ENCODE measurements at regions not wholly inside any gene's neighbourhood (a gene's known extent, or its start where the extent isn't known, plus 50 kb on each side); places are given as distances from the start of the nearest gene placed in this dataset.

GRCh38 chr12:125263385-125263784 is 198.2 kb downstream of the AACS start:
- H3K4me3 ChIP-seq (ENCODE audit: low read depth, low read length) = no peak overlapping the region
- no peak for DNase-seq (ENCODE audit: low read depth)
- TF ChIP-seq CTCF (conservative IDR thresholded peaks at IDR 0.05; ENCODE audit: low read depth, low read length) = no peak

- TF ChIP-seq CTCF (conservative IDR thresholded peaks at IDR 0.05; ENCODE audit: low read depth, low read length) = no peak
- H3K4me3 ChIP-seq (ENCODE audit: low read depth, low read length) = no peak overlapping the region
- DNase-seq (ENCODE audit: low read depth) = no peak
Measured at GRCh38 chr12:125267114-125267513, 201.9 kb downstream of the AACS start.

DNA sequence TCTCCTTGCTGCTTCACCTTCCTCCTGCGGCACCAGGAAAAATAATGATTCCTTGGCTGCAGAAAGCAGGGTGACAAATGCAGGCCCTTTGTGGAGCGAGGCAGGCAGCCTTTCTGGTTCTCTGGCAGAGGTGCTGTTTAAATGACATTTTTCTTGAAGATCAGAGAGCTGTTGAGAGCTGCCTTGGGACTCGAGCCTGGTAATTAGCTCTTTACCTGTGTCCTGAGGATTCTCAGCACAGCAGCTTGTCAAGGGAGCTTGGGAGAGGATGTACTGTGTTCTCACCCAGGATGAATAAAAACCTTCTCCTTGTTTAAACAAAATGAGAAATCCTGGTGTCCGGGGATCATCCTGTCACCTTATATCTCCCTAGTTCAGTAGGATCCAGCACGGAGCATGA is 204.0 kb downstream of the AACS start:
- no peak for TF ChIP-seq CTCF (conservative IDR thresholded peaks at IDR 0.05; ENCODE audit: low read depth, low read length)
- H3K4me3 ChIP-seq (ENCODE audit: low read depth, low read length) = no peak overlapping the region
- DNase-seq (ENCODE audit: low read depth) = no peak

DNA sequence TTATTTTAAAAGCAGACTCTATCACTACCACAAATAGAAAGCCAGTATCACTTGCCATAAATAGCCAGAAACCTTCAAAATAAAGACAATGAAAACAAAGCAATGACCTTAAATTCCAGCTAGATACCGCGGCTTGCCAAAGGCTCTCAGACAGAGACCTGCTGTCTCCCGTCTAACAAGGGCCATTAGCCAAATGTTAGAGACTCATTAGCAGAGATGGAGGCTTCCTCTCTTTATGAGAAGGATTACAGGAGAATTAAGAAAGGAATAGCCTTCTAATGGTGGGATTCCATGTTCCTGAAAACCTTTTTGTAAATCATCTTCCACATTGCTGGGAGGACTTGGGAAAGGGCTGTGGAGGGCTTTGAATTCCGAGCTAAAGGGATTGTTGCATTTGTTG is 206.7 kb downstream of the AACS start:
- no peak overlapping the region for H3K4me3 ChIP-seq (ENCODE audit: low read depth, low read length)
- TF ChIP-seq CTCF (conservative IDR thresholded peaks at IDR 0.05; ENCODE audit: low read depth, low read length) = no peak
- DNase-seq (ENCODE audit: low read depth) = no peak

DNA sequence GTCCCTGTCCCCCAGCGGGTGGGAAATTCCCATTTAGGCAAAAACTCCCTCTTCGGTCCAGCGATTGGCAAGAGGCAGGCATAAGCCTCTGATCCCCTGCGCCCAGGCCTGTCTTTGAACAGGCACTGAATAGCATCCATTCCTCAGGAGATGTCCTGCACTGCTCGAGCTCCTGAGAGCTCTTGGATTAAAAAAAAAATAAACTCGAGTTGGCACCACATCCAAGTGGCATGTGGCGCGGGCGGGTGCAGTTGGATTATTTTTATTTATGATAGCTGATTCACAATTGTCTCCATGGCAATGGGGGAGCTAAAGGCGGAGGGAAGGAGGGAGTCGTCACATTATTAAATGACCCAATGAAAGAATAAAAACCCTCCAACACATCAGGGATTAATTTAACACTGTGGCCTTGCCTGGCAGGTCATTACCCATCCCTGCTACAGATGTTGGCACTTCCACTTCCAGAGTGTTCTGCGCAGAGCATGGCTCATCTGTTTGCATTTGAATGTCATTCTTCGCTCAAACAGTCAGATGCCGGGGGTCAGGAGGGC is 207.2 kb downstream of the AACS start:
- H3K4me3 ChIP-seq (ENCODE audit: low read depth, low read length) = no peak overlapping the region
- TF ChIP-seq CTCF (conservative IDR thresholded peaks at IDR 0.05; ENCODE audit: low read depth, low read length) = no peak
- DNase-seq (ENCODE audit: low read depth) = no peak

- H3K4me3 ChIP-seq (ENCODE audit: low read depth, low read length) = no peak overlapping the region
- no peak for DNase-seq (ENCODE audit: low read depth)
- no peak for TF ChIP-seq CTCF (conservative IDR thresholded peaks at IDR 0.05; ENCODE audit: low read depth, low read length)
Measured at GRCh38 chr12:125276567-125276966, 211.3 kb downstream of the AACS start.
